ENCODE measurements at regions not wholly inside any gene's neighbourhood (a gene's known extent, or its start where the extent isn't known, plus 50 kb on each side); places are given as distances from the start of the nearest gene placed in this dataset.

DNA sequence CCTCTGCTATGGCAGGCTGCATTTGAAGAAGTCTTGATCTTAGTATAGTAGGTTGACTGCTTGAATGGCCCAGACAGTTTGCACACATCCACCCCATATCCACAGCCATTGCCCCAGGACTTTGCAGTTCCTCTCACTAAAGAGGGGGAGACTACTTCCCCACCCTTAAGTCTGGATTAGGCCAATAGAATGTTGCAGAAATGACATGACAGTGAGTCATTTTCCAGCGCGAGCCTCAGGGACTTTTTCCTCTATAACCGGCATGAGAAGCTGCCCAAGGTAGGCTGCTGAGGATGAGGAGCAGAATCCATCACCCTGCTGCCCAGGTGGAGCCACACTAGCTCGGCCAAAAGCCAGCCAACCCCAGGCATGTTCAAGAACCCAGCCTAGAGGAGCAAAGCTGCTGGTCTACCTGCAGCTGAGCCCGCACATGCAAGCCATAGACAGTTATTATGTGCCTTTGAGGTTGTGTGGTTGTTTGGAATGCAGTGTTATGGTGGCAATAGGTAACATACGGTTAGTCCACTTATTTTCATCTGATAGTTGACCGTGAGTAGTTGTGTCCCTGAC is 113.9 kb downstream of the TLE3 start:
- no peak for DNase-seq

- DNase-seq, result no peak
Measured at GRCh38 chr15:69987492-69988489, 109.9 kb downstream of the TLE3 start.

GRCh38 chr15:69988541-69989225 is 109.0 kb downstream of the TLE3 start:
- DNase-seq, result no peak

- DNase-seq, result no peak
Measured at GRCh38 chr15:69990566-69991421, 106.9 kb downstream of the TLE3 start.

DNA sequence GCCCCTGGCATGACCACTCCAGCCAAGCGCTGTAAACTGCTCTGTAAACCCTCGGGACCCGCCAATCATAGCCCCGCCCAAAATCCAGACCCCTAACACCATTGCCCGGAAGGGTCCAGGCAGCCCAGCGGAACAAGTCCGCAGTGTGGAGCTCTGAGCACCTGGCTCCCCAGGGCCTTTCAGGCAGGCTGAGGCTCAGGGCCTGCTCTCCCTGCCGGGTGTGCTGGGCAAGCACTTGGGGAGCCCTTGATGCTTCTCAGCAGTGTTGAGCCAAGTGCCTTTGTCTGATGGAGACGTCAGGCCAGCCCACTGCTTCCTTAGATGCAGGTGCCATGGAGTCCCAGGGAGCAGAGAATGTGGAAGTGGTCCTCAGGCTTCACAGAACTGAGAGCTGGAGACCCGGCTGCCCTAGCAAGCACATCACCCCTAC is 106.2 kb downstream of the TLE3 start:
- DNase-seq, result no peak

GRCh38 chr15:69992348-69992747 is 105.4 kb downstream of the TLE3 start:
- no peak for DNase-seq

DNA sequence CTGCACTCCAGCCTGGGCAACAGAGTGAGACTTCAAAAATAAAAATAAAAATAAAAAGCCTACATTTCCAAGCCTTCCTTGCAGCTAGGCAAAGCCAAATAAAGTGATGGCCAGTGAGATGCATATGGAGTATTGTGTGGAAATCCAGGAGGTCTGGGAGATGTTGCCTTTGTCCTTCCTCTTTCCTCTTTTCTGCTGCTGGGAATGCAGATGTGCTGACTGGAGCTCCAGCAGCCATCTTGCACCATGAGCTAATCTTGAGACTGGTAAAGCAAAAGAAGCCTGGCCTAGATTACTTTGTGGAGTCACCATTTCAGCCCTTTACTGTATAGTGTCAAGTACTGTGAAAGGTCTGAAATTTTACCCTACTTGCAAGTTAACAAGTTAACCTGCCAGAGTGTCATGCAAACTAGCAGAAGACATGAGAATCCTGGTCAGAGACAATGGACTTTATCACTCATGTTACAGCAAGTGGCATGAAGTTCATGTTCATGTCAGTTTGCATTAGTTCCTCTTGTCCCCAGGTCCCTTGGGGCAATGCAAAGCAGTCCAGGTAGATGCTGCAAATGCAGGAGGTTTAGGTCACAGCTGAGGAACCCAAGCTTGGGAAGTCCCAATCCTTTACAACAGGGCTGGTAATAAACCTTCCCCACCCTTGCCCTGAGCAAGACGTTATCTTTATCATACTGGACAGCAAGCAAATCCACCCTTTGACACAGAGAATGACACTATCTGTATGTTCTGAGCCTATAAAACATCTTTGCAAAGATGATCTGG is 103.1 kb downstream of the TLE3 start:
- no peak for DNase-seq

GRCh38 chr15:69996321-69997160 is 101.2 kb downstream of the TLE3 start:
- no peak for DNase-seq

- no peak for DNase-seq
Measured at GRCh38 chr15:69997161-69997485, 100.6 kb downstream of the TLE3 start.

Data from right lung (tissue), 2 donors.